GM12874 (cell line): ENCODE measurements at regions not wholly inside any gene's neighbourhood (a gene's known extent, or its start where the extent isn't known, plus 50 kb on each side); places are given as distances from the start of the nearest gene placed in this dataset.

Experiments used
- TF ChIP-seq, protein P1 (sequence below): IDR thresholded peaks from 2 replicates; pipeline ENCODE4 v1.5.1; 2011; ENCODE audit warnings: low read depth, mild to moderate bottlenecking, control low read depth, low read length, moderate library complexity; ENCODE audit not compliant: insufficient read depth

DNA sequence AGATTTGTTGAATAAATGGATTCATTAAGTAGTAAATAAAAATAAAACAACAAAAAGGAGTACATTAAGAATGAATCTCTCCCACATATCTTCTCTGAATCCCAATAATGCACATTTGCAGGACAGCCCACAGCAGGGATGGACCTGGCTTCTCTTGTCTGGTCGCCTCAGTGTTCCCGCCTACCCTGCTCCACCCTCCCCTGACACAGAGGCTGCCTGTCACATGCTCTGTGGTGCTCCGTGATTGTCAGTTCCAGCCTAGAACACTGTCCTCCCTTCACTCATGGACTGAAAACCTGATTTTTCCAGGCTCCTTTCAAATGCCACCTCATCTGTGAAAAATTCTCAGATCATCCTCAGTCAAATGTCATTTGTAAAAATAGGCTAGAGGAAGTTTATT is 94.5 kb upstream of the GPR12 start:
- TF ChIP-seq, protein P1, sequence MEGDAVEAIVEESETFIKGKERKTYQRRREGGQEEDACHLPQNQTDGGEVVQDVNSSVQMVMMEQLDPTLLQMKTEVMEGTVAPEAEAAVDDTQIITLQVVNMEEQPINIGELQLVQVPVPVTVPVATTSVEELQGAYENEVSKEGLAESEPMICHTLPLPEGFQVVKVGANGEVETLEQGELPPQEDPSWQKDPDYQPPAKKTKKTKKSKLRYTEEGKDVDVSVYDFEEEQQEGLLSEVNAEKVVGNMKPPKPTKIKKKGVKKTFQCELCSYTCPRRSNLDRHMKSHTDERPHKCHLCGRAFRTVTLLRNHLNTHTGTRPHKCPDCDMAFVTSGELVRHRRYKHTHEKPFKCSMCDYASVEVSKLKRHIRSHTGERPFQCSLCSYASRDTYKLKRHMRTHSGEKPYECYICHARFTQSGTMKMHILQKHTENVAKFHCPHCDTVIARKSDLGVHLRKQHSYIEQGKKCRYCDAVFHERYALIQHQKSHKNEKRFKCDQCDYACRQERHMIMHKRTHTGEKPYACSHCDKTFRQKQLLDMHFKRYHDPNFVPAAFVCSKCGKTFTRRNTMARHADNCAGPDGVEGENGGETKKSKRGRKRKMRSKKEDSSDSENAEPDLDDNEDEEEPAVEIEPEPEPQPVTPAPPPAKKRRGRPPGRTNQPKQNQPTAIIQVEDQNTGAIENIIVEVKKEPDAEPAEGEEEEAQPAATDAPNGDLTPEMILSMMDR: no peak

DNA sequence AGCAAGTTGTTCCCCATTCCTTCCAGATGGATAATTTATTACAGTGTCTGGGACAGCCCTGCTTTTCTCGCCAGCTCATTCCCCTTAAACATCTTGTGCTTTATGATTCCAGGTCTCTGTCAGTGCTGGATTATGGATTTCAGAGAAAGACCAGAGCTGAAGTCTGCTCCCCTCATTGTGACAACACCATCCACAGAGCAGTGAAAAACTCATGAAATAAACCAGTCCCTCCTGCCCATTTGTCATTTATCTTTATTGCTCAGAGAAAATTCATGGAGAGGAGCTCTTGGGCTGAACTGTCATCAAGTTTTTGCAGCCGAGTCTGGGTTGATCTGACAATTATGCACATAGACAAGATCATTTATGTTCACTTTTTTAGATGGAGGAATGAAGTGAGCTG is 92.7 kb upstream of the GPR12 start:
- TF ChIP-seq, protein P1: no peak

DNA sequence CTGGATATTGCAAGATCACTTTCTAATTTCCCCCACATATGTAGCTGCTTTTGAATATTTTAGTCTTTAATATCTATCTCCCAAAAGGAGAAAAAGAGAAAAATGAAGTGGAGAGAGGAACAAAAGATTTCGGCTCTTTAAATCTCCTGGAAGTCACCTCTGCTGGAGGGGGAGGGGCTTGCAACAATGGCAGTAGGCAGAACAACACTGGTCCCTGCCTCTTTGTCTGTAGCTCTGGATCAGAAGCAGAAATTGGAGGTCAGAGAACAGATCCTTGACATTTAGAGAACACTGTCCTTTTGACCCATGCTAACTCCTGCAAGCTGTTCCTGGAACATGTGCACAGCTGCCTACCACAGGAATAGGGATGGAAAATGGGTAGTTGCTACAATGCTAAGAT is 86.7 kb upstream of the GPR12 start:
- TF ChIP-seq, protein P1: no peak

DNA sequence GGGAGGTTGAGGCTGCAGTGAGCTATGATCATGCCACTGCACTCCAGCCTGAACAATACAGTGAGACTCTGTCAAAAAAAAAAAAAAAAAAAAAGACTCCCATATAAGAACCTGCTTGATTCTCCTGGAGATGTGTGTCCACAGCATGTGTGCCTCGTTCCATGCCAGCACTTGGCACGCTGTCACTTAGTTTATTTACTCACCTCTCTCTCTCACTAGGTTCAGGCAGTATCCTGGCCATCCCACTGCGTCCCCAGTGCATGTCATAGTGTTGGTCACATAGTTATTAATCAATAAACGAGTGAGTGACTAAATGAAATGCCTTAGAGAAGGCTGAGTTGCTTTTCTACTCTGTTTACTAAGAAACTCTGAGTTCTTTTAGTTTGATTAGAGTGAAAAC is 79.1 kb upstream of the GPR12 start:
- TF ChIP-seq, protein P1: no peak

DNA sequence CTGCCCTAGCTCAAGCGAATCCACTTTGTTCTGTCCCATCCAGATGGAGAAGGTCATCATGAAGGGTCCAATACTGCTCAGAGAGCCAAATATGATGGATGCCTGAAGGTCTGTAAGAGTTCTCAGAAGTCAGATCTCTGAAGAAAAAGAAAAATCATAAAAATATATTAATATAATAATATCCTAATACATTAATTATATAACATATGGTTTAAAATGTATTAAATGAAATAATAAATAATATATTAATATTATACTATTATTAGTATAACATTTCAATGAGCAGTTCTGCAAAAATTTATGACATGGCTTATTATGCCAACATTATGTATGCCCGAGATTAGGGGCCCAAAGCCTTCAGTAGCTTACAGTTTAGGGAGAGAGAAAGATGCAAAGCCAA is 78.2 kb upstream of the GPR12 start:
- TF ChIP-seq, protein P1: no peak

DNA sequence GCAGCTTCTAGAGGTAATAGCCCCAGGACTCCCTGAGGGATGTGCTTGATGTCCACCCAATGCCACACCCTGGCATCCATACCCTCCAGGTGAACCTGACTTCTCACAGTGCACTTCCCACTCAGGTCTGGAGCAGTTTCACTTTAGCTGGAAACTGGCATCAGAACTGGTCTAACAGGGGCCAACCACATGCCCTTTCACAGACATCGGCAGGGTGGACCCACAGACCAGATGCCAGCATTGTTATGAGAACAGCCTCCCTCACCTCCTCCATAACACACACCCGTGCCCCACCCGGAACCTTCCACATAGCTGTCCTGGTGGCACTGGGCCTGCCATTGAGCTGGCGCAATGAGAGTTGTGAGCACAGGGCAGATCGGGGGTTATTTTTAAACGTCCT is 77.4 kb upstream of the GPR12 start:
- TF ChIP-seq, protein P1: no peak

DNA sequence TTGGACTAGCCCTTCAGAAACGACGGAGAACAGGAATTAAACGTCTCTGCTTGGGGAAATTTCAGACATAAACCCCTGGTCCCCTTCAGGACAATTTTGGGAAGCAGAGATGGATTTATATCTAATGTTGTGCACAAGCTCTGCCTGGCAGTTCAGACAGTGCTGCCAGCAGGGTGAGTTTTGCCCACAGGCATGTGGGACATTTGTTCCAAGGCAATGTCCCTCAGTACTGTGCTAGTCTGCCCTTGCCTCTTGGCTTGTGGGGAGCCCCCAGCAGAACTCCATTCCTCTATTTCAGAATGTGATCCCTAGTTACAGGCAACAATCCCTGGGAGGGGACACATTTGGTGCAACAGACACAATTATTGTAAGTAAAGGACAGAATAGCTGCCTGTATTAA is 76.5 kb upstream of the GPR12 start:
- TF ChIP-seq, protein P1: no peak

DNA sequence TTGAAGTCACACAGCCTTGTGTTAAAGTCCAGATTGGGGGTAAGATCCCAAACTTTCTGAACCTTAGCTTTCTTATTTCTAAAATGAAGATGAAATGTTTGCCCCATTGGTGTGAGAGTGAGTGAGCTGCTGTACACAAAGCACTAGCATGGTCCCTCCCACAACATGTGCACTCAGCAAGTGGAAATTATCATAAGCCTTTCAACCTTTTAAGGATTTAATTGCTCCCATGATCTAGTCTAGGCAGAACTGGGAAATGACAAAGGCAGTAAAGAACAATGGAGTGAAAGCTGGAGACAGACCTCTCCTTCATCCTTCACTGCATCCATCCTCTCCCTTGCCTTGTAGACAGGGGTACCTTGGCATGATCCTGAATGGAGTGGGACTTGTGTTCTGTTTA is 76.0 kb upstream of the GPR12 start:
- TF ChIP-seq, protein P1: no peak
